HEK293 (cell line): ENCODE measurements at regions not wholly inside any gene's neighbourhood (a gene's known extent, or its start where the extent isn't known, plus 50 kb on each side); places are given as distances from the start of the nearest gene placed in this dataset.

Experiments
- CTCF ChIA-PET: fragments of 350-600 bp; formaldehyde crosslinking; extraction: SDS; loops from one replicate; lab custom pipeline; 2021; ENCODE audit warnings: antibody characterized with exemption; lab: Yijun Ruan, JAX
- POLR2A ChIA-PET: fragments of 300-600 bp; formaldehyde crosslinking; extraction: SDS; loops from one replicate; lab custom pipeline; 2020; ENCODE audit warnings: antibody characterized with exemption, inconsistent platforms; lab: Yijun Ruan, JAX
- H3K27ac ChIP-seq: fragments of 200-500 bp; sonication (Bioruptor generic); 2 replicates; pipeline ENCODE4 v1.5.1; 2014; ENCODE audit warnings: low read depth, low read length, control low read depth, inconsistent platforms; ENCODE audit errors: extremely low read depth
- H3K36me3 ChIP-seq, 2 experiments: fragments of 200-500 bp in 1 of 2; sonication (Bioruptor generic) in 1 of 2; 1 replicate in 1 of 2; 2 replicates in 1 of 2; pipeline ENCODE4 v1.5.1; 2014 to 2017; ENCODE audit warnings: inconsistent platforms in 2 of 2, low read length in 2 of 2; ENCODE audit not compliant: control insufficient read depth in 2 of 2, insufficient read depth in 1 of 2
- H3K4me1 ChIP-seq: fragments of 200-500 bp; sonication (Bioruptor generic); 2 replicates; pipeline ENCODE4 v1.5.1; 2014; ENCODE audit warnings: mild to moderate bottlenecking, low read length, inconsistent platforms; ENCODE audit not compliant: control insufficient read depth, insufficient read depth
- H3K4me3 ChIP-seq: 2 replicates; pipeline ENCODE4 v1.5.1; 2011; ENCODE audit warnings: low read depth, mild to moderate bottlenecking, control low read depth, low read length, moderate library complexity
- H3K9me3 ChIP-seq: fragments of 200-500 bp; sonication (Bioruptor generic); 2 replicates; pipeline ENCODE4 v1.5.1; 2014; ENCODE audit warnings: low read depth, low read length, inconsistent platforms; ENCODE audit not compliant: control insufficient read depth, insufficient read depth
- KLF8 ChIP-seq: fragments of 450-650 bp; formaldehyde crosslinking; IDR thresholded peaks from 2 replicates; pipeline ENCODE4 v1.5.1; 2016; ENCODE audit warnings: missing biosample characterization, missing genetic modification characterization
- TRIM28 ChIP-seq: IDR thresholded peaks from 2 replicates; pipeline ENCODE4 v1.6.1; 2011; ENCODE audit warnings: low read length, control low read depth, borderline replicate concordance
- ZBTB1 ChIP-seq: fragments of 450-650 bp; formaldehyde crosslinking; IDR thresholded peaks from 2 replicates; pipeline ENCODE4 v1.5.1; 2016; ENCODE audit warnings: missing biosample characterization, missing genetic modification characterization
- ZBTB21 ChIP-seq: fragments of 450-650 bp; formaldehyde crosslinking; IDR thresholded peaks from 2 replicates; pipeline ENCODE4 v1.5.1; 2017; ENCODE audit warnings: missing biosample characterization, missing genetic modification characterization
- ZNF2 ChIP-seq: fragments of 450-650 bp; formaldehyde crosslinking; IDR thresholded peaks from 2 replicates; pipeline ENCODE4 v1.5.1; 2016; ENCODE audit warnings: missing biosample characterization, missing genetic modification characterization
- ZNF426 ChIP-seq: fragments of 450-650 bp; formaldehyde crosslinking; IDR thresholded peaks from 2 replicates; pipeline ENCODE4 v1.5.1; 2017; ENCODE audit warnings: missing biosample characterization, missing genetic modification characterization, mild to moderate bottlenecking, inconsistent platforms, moderate library complexity
- ZNF571 ChIP-seq: fragments of 450-650 bp; formaldehyde crosslinking; IDR thresholded peaks from 2 replicates; pipeline ENCODE4 v1.5.0; 2017; ENCODE audit warnings: missing biosample characterization, missing genetic modification characterization
- ZNF600 ChIP-seq: fragments of 450-650 bp; formaldehyde crosslinking; IDR thresholded peaks from 2 replicates; pipeline ENCODE4 v1.5.1; 2016; ENCODE audit warnings: missing biosample characterization, missing genetic modification characterization
- ZNF792 ChIP-seq: fragments of 450-650 bp; formaldehyde crosslinking; IDR thresholded peaks from 2 replicates; pipeline ENCODE4 v1.5.1; 2016; ENCODE audit warnings: missing biosample characterization, missing genetic modification characterization
- TF ChIP-seq, protein P1 (sequence below): fragments of 450-650 bp; formaldehyde crosslinking; IDR thresholded peaks from 2 replicates; pipeline ENCODE4 v1.5.0; 2017; ENCODE audit warnings: missing biosample characterization, missing genetic modification characterization, borderline replicate concordance
- TF ChIP-seq, protein P2 (sequence below): fragments of 450-650 bp; formaldehyde crosslinking; IDR thresholded peaks from 2 replicates; pipeline ENCODE4 v1.5.1; 2016; ENCODE audit warnings: missing biosample characterization, missing genetic modification characterization, borderline replicate concordance
- TF ChIP-seq, protein P3 (sequence below): fragments of 450-650 bp; formaldehyde crosslinking; IDR thresholded peaks from 2 replicates; pipeline ENCODE4 v1.5.1; 2017; ENCODE audit warnings: missing biosample characterization, missing genetic modification characterization
- TF ChIP-seq, protein P4 (sequence below): fragments of 450-650 bp; formaldehyde crosslinking; IDR thresholded peaks from 2 replicates; pipeline ENCODE4 v1.5.1; 2016; ENCODE audit warnings: missing biosample characterization, missing genetic modification characterization
- TF ChIP-seq, protein P5 (sequence below): fragments of 450-650 bp; formaldehyde crosslinking; IDR thresholded peaks from 2 replicates; pipeline ENCODE4 v1.5.1; 2016; ENCODE audit warnings: missing biosample characterization, missing genetic modification characterization
- TF ChIP-seq, protein P6 (sequence below): fragments of 450-650 bp; formaldehyde crosslinking; IDR thresholded peaks from 2 replicates; pipeline ENCODE4 v1.5.1; 2017; ENCODE audit warnings: missing biosample characterization, missing genetic modification characterization
- TF ChIP-seq, protein P7 (sequence below): fragments of 450-650 bp; formaldehyde crosslinking; IDR thresholded peaks from 2 replicates; pipeline ENCODE4 v1.5.1; 2016; ENCODE audit warnings: missing biosample characterization, missing genetic modification characterization, low read depth
- TF ChIP-seq, protein P8 (sequence below): fragments of 450-650 bp; formaldehyde crosslinking; IDR thresholded peaks from 2 replicates; pipeline ENCODE4 v1.5.1; 2016; ENCODE audit warnings: missing biosample characterization, missing genetic modification characterization

DNA sequence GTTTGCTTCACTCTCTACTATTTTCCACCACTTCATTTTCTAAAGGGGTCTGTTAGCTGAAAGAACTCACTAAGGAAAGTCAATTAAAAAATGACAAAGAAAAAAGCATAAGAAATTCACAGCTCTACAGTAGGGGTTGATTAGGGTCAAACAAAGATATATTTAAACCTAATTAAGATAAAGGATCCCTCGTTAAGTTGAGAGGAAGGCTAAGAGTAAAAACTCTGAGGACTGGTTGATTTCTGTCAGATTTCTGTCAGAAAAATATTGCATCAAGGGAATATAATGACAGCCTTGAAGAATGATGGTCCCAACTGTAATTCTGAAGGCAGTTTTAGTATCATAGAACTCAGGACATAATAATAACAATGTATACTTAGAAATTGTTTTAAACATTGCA is 218.0 kb downstream of the QDPR start (continued):
- TF ChIP-seq, protein P1, sequence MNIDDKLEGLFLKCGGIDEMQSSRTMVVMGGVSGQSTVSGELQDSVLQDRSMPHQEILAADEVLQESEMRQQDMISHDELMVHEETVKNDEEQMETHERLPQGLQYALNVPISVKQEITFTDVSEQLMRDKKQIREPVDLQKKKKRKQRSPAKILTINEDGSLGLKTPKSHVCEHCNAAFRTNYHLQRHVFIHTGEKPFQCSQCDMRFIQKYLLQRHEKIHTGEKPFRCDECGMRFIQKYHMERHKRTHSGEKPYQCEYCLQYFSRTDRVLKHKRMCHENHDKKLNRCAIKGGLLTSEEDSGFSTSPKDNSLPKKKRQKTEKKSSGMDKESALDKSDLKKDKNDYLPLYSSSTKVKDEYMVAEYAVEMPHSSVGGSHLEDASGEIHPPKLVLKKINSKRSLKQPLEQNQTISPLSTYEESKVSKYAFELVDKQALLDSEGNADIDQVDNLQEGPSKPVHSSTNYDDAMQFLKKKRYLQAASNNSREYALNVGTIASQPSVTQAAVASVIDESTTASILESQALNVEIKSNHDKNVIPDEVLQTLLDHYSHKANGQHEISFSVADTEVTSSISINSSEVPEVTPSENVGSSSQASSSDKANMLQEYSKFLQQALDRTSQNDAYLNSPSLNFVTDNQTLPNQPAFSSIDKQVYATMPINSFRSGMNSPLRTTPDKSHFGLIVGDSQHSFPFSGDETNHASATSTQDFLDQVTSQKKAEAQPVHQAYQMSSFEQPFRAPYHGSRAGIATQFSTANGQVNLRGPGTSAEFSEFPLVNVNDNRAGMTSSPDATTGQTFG (tag by site-specific recombination) = no peak
- TF ChIP-seq ZNF571 (tag by site-specific recombination) (no peak), ZNF792 (tag by site-specific recombination) (no peak), ZBTB21 (no peak), KLF8 (no peak)
- TF ChIP-seq, protein P2, sequence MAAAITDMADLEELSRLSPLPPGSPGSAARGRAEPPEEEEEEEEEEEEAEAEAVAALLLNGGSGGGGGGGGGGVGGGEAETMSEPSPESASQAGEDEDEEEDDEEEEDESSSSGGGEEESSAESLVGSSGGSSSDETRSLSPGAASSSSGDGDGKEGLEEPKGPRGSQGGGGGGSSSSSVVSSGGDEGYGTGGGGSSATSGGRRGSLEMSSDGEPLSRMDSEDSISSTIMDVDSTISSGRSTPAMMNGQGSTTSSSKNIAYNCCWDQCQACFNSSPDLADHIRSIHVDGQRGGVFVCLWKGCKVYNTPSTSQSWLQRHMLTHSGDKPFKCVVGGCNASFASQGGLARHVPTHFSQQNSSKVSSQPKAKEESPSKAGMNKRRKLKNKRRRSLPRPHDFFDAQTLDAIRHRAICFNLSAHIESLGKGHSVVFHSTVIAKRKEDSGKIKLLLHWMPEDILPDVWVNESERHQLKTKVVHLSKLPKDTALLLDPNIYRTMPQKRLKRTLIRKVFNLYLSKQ (tag by site-specific recombination) = no peak

DNA sequence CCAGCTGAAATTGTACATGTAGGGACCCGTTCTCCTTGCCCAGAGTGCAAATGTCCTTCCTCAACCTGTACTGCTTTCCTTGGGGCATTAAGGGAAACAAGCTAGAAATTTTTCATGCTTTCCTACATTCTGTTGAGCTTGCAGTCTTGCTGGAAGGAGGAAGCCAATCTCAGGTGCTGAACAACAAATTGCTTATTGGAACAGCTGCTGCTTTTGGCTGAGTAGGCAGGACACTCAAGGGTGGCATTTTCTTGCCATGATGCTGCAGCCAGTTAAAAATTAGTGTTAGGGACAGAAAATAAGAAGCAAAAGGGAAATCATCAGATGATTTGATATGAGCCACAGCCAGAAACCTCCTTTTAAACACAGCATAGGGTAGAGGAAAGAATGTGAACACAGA is 223.7 kb downstream of the QDPR start:
- no peak overlapping the region for H3K4me3 ChIP-seq
- TF ChIP-seq, protein P3, sequence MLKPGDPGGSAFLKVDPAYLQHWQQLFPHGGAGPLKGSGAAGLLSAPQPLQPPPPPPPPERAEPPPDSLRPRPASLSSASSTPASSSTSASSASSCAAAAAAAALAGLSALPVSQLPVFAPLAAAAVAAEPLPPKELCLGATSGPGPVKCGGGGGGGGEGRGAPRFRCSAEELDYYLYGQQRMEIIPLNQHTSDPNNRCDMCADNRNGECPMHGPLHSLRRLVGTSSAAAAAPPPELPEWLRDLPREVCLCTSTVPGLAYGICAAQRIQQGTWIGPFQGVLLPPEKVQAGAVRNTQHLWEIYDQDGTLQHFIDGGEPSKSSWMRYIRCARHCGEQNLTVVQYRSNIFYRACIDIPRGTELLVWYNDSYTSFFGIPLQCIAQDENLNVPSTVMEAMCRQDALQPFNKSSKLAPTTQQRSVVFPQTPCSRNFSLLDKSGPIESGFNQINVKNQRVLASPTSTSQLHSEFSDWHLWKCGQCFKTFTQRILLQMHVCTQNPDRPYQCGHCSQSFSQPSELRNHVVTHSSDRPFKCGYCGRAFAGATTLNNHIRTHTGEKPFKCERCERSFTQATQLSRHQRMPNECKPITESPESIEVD (tag by site-specific recombination) = no peak
- TF ChIP-seq, protein P4, sequence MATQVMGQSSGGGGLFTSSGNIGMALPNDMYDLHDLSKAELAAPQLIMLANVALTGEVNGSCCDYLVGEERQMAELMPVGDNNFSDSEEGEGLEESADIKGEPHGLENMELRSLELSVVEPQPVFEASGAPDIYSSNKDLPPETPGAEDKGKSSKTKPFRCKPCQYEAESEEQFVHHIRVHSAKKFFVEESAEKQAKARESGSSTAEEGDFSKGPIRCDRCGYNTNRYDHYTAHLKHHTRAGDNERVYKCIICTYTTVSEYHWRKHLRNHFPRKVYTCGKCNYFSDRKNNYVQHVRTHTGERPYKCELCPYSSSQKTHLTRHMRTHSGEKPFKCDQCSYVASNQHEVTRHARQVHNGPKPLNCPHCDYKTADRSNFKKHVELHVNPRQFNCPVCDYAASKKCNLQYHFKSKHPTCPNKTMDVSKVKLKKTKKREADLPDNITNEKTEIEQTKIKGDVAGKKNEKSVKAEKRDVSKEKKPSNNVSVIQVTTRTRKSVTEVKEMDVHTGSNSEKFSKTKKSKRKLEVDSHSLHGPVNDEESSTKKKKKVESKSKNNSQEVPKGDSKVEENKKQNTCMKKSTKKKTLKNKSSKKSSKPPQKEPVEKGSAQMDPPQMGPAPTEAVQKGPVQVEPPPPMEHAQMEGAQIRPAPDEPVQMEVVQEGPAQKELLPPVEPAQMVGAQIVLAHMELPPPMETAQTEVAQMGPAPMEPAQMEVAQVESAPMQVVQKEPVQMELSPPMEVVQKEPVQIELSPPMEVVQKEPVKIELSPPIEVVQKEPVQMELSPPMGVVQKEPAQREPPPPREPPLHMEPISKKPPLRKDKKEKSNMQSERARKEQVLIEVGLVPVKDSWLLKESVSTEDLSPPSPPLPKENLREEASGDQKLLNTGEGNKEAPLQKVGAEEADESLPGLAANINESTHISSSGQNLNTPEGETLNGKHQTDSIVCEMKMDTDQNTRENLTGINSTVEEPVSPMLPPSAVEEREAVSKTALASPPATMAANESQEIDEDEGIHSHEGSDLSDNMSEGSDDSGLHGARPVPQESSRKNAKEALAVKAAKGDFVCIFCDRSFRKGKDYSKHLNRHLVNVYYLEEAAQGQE = no peak
- TF ChIP-seq, protein P5, sequence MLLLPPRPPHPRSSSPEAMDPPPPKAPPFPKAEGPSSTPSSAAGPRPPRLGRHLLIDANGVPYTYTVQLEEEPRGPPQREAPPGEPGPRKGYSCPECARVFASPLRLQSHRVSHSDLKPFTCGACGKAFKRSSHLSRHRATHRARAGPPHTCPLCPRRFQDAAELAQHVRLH (tag by site-specific recombination) = no peak
- TF ChIP-seq ZNF426 = no peak
- TF ChIP-seq ZBTB1 (tag by site-specific recombination) = no peak
- TF ChIP-seq, protein P6, sequence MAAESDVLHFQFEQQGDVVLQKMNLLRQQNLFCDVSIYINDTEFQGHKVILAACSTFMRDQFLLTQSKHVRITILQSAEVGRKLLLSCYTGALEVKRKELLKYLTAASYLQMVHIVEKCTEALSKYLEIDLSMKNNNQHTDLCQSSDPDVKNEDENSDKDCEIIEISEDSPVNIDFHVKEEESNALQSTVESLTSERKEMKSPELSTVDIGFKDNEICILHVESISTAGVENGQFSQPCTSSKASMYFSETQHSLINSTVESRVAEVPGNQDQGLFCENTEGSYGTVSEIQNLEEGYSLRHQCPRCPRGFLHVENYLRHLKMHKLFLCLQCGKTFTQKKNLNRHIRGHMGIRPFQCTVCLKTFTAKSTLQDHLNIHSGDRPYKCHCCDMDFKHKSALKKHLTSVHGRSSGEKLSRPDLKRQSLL (tag by site-specific recombination) = no peak
- no peak for TF ChIP-seq ZNF792 (tag by site-specific recombination)
- TF ChIP-seq ZNF600 (tag by site-specific recombination) = no peak
- no peak for TF ChIP-seq ZNF2 (tag by site-specific recombination)
- TF ChIP-seq TRIM28 = no peak
- TF ChIP-seq, protein P7, sequence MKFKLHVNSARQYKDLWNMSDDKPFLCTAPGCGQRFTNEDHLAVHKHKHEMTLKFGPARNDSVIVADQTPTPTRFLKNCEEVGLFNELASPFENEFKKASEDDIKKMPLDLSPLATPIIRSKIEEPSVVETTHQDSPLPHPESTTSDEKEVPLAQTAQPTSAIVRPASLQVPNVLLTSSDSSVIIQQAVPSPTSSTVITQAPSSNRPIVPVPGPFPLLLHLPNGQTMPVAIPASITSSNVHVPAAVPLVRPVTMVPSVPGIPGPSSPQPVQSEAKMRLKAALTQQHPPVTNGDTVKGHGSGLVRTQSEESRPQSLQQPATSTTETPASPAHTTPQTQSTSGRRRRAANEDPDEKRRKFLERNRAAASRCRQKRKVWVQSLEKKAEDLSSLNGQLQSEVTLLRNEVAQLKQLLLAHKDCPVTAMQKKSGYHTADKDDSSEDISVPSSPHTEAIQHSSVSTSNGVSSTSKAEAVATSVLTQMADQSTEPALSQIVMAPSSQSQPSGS (tag by site-specific recombination) = no peak
- TF ChIP-seq, protein P8, sequence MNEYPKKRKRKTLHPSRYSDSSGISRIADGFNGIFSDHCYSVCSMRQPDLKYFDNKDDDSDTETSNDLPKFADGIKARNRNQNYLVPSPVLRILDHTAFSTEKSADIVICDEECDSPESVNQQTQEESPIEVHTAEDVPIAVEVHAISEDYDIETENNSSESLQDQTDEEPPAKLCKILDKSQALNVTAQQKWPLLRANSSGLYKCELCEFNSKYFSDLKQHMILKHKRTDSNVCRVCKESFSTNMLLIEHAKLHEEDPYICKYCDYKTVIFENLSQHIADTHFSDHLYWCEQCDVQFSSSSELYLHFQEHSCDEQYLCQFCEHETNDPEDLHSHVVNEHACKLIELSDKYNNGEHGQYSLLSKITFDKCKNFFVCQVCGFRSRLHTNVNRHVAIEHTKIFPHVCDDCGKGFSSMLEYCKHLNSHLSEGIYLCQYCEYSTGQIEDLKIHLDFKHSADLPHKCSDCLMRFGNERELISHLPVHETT (tag by site-specific recombination) = no peak
- no peak overlapping the region for H3K27ac ChIP-seq
- ChIA-PET POLR2A (no interaction called here), CTCF (no interaction called here)
- no peaks in the 10 kb centered on the region for H3K9me3 ChIP-seq
- H3K36me3 ChIP-seq = no peaks in the 10 kb centered on the region
- no peaks in the 10 kb centered on the region for H3K4me1 ChIP-seq
